ENCODE measurements at regions not wholly inside any gene's neighbourhood (a gene's known extent, or its start where the extent isn't known, plus 50 kb on each side); places are given as distances from the start of the nearest gene placed in this dataset.

DNA sequence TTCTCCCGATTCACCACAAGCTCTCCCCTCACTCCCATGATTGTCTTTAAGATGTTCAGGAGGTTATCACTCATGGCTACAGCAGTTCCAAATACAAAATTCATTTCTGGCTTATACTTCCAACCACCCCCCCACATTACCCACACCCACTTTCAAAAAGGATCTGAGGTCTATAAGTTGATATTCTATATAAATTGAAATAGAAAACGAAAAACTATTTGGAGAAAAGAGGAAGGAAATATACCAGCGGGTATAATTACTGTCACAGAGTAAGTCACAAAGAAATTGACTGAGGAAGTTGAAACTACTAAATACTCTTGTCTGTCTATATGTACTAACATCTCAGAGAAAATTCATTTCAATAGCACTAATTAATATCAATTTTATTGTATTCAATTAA, 112.7 kb upstream of the TNFAIP3 start:
- TF ChIP-seq EZH2 (IDR thresholded peaks at IDR 0.05; ENCODE audit: low read length, missing control alignments), result no peak
- TF ChIP-seq, protein P1, sequence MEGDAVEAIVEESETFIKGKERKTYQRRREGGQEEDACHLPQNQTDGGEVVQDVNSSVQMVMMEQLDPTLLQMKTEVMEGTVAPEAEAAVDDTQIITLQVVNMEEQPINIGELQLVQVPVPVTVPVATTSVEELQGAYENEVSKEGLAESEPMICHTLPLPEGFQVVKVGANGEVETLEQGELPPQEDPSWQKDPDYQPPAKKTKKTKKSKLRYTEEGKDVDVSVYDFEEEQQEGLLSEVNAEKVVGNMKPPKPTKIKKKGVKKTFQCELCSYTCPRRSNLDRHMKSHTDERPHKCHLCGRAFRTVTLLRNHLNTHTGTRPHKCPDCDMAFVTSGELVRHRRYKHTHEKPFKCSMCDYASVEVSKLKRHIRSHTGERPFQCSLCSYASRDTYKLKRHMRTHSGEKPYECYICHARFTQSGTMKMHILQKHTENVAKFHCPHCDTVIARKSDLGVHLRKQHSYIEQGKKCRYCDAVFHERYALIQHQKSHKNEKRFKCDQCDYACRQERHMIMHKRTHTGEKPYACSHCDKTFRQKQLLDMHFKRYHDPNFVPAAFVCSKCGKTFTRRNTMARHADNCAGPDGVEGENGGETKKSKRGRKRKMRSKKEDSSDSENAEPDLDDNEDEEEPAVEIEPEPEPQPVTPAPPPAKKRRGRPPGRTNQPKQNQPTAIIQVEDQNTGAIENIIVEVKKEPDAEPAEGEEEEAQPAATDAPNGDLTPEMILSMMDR (conservative IDR thresholded peaks at IDR 0.05 in 1 of 2, IDR thresholded peaks at IDR 0.05 in 1 of 2; ENCODE audit: low read depth in 1 of 2, low read length in 2 of 2), result no peak

DNA sequence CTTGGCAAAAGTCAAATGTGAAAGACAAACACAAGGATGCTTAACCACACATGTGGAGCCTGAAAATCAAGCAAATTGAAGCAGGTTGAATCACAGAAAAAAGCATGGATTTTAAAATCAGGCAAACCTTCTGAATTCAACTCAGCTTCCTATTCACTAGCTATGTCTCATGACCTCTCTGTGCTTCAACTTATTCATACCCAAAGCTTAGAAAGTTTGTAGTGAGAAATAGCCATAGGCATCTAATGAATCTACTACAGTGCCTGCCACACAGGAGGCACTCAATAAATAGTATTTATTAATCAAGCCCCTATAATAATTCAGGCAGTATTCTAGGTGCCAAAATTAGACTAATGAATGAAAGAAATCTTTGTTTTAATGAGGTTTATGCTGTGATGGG, 112.2 kb upstream of the TNFAIP3 start:
- no peaks in the 10 kb centered on the region for H3K4me1 ChIP-seq (ENCODE audit: control insufficient read depth, extremely low read depth, insufficient read depth, low read length)
- no peak for DNase-seq (ENCODE audit: low read depth in 2 of 2)
- no peaks in the 10 kb centered on the region for H4K20me1 ChIP-seq (ENCODE audit: control insufficient read depth, extremely low read depth, insufficient read depth, low read length)
- no peaks in the 10 kb centered on the region for H3K36me3 ChIP-seq (ENCODE audit: control insufficient read depth, insufficient read depth, low read length)
- H3K4me3 ChIP-seq (replicated peaks in 1 of 4; ENCODE audit: control extremely low read depth in 1 of 4, insufficient read depth in 1 of 4, low read depth in 3 of 4, low read length in 4 of 4), result no peak overlapping the region
- H3K9ac ChIP-seq (ENCODE audit: insufficient read depth, low read length), result no peak overlapping the region
- H3K4me2 ChIP-seq (ENCODE audit: extremely low read depth, insufficient read depth, low read length), result no peak overlapping the region
- H3K27ac ChIP-seq (ENCODE audit: insufficient read depth, low read length), result no peak overlapping the region
- no peaks in the 10 kb centered on the region for H3K9me3 ChIP-seq (ENCODE audit: control insufficient read depth, insufficient read depth, low read depth, low read length)
- TF ChIP-seq EZH2 (IDR thresholded peaks at IDR 0.05; ENCODE audit: low read length, missing control alignments), result no peak
- TF ChIP-seq, protein P1 (conservative IDR thresholded peaks at IDR 0.05 in 1 of 2, IDR thresholded peaks at IDR 0.05 in 1 of 2; ENCODE audit: low read depth in 1 of 2, low read length in 2 of 2), result no peak
- no peaks in the 10 kb centered on the region for H3K27me3 ChIP-seq (ENCODE audit: control insufficient read depth, insufficient read depth, low read length)
- H3K79me2 ChIP-seq (ENCODE audit: control insufficient read depth, insufficient read depth, low read length), result no peaks in the 10 kb centered on the region
- no peak overlapping the region for H2AFZ ChIP-seq (ENCODE audit: low read length)

More for the DNA sequence above, 112.7 kb upstream of the TNFAIP3 start:
- no peak overlapping the region for H3K4me2 ChIP-seq (ENCODE audit: extremely low read depth, insufficient read depth, low read length)
- H3K9me3 ChIP-seq (ENCODE audit: control insufficient read depth, insufficient read depth, low read depth, low read length), result no peaks in the 10 kb centered on the region
- no peak overlapping the region for H3K27ac ChIP-seq (ENCODE audit: insufficient read depth, low read length)
- no peaks in the 10 kb centered on the region for H3K27me3 ChIP-seq (ENCODE audit: control insufficient read depth, insufficient read depth, low read length)
- H3K4me1 ChIP-seq (ENCODE audit: control insufficient read depth, extremely low read depth, insufficient read depth, low read length), result no peaks in the 10 kb centered on the region
- no peaks in the 10 kb centered on the region for H3K36me3 ChIP-seq (ENCODE audit: control insufficient read depth, insufficient read depth, low read length)
- no peak overlapping the region for H3K9ac ChIP-seq (ENCODE audit: insufficient read depth, low read length)
- H2AFZ ChIP-seq (ENCODE audit: low read length), result no peak overlapping the region
- H3K79me2 ChIP-seq (ENCODE audit: control insufficient read depth, insufficient read depth, low read length), result no peaks in the 10 kb centered on the region
- H3K4me3 ChIP-seq (replicated peaks in 1 of 4; ENCODE audit: control extremely low read depth in 1 of 4, insufficient read depth in 1 of 4, low read depth in 3 of 4, low read length in 4 of 4), result no peak overlapping the region
- no peaks in the 10 kb centered on the region for H4K20me1 ChIP-seq (ENCODE audit: control insufficient read depth, extremely low read depth, insufficient read depth, low read length)
- no peak for DNase-seq (ENCODE audit: low read depth in 2 of 2)

DNA sequence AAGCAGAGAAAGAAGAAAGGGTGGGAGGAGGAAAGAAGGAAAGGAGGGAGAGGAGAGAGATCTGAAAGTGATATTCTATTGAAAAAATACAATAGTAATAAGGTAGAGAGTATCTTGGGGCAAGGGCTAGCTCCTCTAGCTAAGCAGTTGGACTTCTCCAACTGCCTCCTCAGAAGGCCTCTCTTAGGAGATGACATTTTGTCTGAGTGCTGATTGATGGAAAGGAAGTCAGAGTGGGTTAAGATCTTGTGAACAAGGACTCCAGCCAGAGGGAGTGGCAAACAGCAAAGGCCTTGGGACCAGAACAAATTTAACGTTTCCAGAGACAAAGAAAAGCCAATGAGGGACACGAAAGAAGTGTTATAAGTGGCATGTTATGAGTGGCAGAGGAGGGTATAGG, 111.8 kb upstream of the TNFAIP3 start:
- Histone ChIP-seq H3K9me3 (ENCODE audit: control insufficient read depth, insufficient read depth, low read depth, low read length) (no peaks in the 10 kb centered on the region), H3K4me1 (ENCODE audit: control insufficient read depth, extremely low read depth, insufficient read depth, low read length) (no peaks in the 10 kb centered on the region), H3K9ac (ENCODE audit: insufficient read depth, low read length) (no peak overlapping the region), H2AFZ (ENCODE audit: low read length) (no peak overlapping the region), H3K36me3 (ENCODE audit: control insufficient read depth, insufficient read depth, low read length) (no peaks in the 10 kb centered on the region), H3K27ac (ENCODE audit: insufficient read depth, low read length) (no peak overlapping the region), H4K20me1 (ENCODE audit: control insufficient read depth, extremely low read depth, insufficient read depth, low read length) (no peaks in the 10 kb centered on the region), H3K4me2 (ENCODE audit: extremely low read depth, insufficient read depth, low read length) (no peak overlapping the region), H3K4me3 (replicated peaks in 1 of 4; ENCODE audit: control extremely low read depth in 1 of 4, insufficient read depth in 1 of 4, low read depth in 3 of 4, low read length in 4 of 4) (no peak overlapping the region), H3K27me3 (ENCODE audit: control insufficient read depth, insufficient read depth, low read length) (no peaks in the 10 kb centered on the region), H3K79me2 (ENCODE audit: control insufficient read depth, insufficient read depth, low read length) (no peaks in the 10 kb centered on the region)
- no peak for DNase-seq (ENCODE audit: low read depth in 2 of 2)
- TF ChIP-seq, protein P1 (conservative IDR thresholded peaks at IDR 0.05 in 1 of 2, IDR thresholded peaks at IDR 0.05 in 1 of 2; ENCODE audit: low read depth in 1 of 2, low read length in 2 of 2), result no peak
- TF ChIP-seq EZH2 (IDR thresholded peaks at IDR 0.05; ENCODE audit: low read length, missing control alignments), result no peak
